Keratinocyte (primary cell): ENCODE measurements at regions not wholly inside any gene's neighbourhood (a gene's known extent, or its start where the extent isn't known, plus 50 kb on each side); places are given as distances from the start of the nearest gene placed in this dataset.

Experiments used
- EZH2 ChIP-seq: IDR thresholded peaks from one replicate; pipeline ENCODE4 v1.6.1; 2012; ENCODE audit warnings: inconsistent platforms, mild to moderate bottlenecking, low read length, moderate library complexity
- TF ChIP-seq, protein P1 (sequence below), 3 experiments: IDR thresholded peaks in 1 of 3; conservative IDR thresholded peaks in 1 of 3; optimal IDR thresholded peaks in 1 of 3; 2 replicates in 2 of 3; 3 replicates in 1 of 3; pipeline versions ENCODE3 to v1.5.1; 2011; ENCODE audit warnings: low read length in 3 of 3, mild to moderate bottlenecking in 3 of 3, moderate library complexity in 2 of 3, control low read depth in 1 of 3, inconsistent platforms in 1 of 3; ENCODE audit not compliant: insufficient read depth in 2 of 3; ENCODE audit errors: extremely low read depth in 1 of 3

DNA sequence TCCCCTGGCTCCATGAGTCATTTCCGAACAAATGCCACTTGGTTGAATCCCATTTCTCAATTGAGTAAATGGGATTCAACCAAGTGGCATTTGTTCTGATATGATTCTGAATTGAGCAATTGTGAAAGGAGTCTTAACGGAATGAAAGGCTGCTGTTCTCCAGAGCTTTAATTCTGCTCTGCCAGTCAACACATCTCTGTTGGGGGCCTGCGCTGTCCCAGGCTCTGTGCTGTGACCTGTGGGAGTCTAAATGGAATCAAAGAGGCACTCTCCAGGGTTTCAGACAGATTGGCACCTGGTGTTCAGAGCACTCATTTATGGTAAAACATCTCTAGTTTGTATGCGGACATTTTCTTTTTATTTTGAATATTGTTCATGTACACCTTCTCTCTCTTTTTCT, 126.2 kb downstream of the WSCD1 start:
- TF ChIP-seq, protein P1, sequence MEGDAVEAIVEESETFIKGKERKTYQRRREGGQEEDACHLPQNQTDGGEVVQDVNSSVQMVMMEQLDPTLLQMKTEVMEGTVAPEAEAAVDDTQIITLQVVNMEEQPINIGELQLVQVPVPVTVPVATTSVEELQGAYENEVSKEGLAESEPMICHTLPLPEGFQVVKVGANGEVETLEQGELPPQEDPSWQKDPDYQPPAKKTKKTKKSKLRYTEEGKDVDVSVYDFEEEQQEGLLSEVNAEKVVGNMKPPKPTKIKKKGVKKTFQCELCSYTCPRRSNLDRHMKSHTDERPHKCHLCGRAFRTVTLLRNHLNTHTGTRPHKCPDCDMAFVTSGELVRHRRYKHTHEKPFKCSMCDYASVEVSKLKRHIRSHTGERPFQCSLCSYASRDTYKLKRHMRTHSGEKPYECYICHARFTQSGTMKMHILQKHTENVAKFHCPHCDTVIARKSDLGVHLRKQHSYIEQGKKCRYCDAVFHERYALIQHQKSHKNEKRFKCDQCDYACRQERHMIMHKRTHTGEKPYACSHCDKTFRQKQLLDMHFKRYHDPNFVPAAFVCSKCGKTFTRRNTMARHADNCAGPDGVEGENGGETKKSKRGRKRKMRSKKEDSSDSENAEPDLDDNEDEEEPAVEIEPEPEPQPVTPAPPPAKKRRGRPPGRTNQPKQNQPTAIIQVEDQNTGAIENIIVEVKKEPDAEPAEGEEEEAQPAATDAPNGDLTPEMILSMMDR (optimal IDR thresholded peaks at IDR 0.05 in 1 of 3, IDR thresholded peaks at IDR 0.05 in 1 of 3, conservative IDR thresholded peaks at IDR 0.05 in 1 of 3; ENCODE audit: extremely low read depth in 1 of 3, insufficient read depth in 2 of 3, low read length in 3 of 3): no peak
- TF ChIP-seq EZH2: no peak
